CD4-positive, alpha-beta T cell treated with Interleukin-4 for 1 hour (primary cell): ENCODE measurements at regions not wholly inside any gene's neighbourhood (a gene's known extent, or its start where the extent isn't known, plus 50 kb on each side); places are given as distances from the start of the nearest gene placed in this dataset.

ENCODE experiments used
- DNase-seq, 2 donors: peaks; one replicate each; pipeline ENCODE4 v3.0.0-alpha.2; 2020 to 2022

GRCh38 chr2:10239561-10239967 lies 63.1 kb upstream of the HPCAL1 start:
- DNase-seq: no peak

GRCh38 chr2:10240161-10240681 lies 62.5 kb upstream of the HPCAL1 start:
- DNase-seq: no peak

DNA sequence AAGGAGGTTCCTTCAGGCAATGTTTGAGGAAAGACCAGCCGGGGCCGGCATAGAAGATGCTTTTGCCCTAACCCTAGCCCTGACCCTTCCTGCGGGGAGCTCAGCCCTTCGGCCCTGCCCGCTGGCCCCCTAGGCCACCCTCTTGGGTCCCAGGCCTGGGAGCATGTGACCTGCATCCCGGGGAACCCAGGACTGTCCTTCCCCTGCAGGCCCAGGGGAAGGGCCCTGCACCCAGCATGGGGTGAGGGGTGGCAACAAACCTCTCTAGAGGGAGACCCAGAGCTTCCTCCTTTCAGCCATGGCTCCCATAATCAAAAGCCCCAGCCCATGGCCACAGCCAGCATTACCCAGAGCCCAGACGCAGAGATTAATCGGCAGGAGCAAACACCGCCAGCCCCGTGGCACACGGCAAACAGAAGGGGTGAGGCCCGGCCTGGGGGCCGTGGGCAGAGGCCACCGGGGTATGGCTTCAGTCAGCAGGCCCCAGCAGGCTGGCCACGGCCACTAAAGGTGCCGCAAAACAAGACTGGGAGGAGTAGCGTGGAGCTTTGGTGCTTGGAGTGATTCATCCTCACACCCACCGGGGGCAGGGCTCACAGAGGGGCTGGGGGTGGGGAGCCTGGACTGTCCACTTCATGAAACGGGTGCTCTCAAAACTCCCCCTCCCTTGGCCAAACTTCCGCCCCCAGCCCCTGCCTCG lies 61.6 kb upstream of the HPCAL1 start:
- DNase-seq: no peak

DNA sequence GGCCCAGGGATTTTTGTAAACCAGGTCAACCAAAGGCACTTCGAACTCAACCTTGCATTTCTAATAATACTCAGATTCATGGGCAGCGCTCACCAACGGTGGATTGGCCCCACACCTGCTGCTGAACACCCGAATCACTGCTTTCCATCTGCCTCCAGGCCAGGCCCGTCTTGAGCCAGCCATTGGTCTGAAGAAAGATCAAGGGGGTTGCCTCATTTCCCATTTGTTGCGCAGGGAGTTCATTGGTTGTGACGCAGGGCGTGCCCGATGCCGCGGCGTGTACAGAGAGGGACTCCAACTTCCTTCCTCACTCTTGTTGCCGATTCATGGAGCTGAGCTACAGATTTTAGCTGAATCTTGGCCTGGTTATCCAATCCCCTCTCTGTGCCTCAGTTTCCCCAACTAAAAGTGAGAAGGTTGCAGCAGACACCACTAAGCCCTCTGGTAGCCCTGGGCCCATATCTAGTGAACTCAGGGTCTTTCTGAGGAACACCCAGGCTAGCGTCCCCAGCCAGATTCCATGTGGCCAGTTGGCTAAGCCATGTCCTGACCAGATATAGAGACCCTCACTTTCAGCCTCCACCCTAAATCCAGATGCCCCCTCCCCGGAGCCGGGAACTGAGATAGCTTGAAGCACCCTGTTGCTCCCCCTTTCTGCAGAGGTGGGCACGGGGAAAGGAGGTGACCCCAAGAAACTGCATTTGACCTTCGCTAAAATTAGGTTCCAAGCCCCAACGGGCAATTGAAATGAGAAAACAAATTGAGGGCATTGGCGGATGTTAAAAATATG lies 60.9 kb upstream of the HPCAL1 start:
- peak in 1 of 2 donors; percentile 40 for DNase-seq

DNA sequence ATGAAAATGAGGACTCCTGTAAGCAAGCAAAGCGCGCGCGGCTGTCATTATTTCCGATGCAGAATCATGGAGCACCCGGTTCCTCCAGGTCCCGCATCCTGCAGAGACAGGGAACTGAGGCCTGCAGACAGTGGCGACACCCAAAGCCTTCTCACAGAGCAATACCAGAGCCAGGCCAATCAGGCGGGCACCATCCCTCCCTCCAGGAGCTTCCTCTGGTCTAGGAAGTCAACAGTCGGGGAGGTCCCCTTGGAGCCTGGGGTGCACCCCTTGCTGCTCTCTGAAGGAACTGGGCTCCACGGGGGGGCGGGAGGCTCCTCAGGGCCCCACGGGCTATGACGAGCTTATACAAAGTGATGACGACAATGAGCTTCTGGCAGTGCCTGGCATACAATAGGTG lies 60.3 kb upstream of the HPCAL1 start:
- no peak for DNase-seq

DNA sequence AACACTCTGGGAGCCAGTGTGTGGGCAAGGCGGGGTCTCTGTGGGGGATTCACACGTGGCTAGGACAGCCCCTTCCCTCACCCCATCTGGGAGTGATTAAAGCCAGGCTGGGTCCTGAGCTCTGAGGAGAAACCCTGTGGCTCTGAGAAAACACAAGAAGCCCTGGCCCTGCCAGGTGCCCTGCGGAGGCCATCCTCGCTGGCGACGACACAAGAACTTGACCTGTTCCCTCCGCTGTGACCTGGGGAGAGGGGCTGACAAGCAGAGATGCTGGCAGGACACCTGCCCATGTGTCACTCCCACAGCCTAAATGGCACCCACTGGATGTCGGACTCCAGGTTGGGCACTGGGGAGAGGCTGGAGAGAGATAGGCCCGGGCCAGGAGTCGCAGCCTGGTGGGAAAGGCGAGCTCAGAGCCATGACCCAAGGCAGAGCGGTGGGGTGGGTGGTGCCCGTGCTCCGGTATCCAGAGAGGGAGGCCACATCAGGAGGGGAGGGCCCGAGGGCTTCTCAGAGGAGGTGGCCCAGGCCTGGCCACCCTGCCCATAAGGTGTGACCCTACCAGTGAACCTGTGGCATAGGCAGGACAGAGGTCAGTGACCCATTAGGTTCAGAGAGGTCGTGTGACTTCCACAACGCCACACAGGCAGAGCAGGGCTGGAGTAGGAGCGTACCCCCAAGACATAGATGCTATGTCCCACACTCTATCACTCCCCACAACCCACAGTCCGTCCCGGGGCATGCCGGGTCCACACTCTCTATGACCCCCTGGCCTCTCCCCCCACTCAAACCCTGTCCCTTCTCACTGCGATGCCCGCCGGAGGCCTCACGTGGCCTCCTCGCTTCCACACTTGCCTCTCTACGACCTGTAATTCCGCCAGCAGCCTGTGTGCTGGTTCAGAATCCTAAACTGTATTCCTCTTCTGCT lies 59.4 kb upstream of the HPCAL1 start:
- DNase-seq: no peak

GRCh38 chr2:10243926-10244270 lies 58.8 kb upstream of the HPCAL1 start:
- no peak for DNase-seq

DNA sequence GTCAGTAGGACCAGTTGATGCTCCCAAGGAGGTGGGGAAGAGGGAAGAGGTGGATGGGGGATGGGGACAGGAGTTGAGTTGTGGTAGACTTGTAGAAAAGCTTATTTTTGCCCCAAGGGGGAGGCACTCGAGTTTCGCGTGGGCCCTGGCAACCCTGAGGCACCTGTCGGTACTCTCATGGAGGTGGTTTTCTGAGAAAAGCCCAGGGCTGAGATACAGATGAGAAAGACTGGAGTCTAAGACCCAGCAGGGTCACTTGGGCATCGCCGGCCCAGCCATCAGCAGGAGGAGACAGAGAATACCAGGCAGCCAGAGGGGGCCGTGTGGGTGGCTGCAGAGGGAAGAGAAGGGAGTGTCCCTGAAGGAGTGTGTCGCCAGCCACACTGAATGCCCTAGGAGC lies 57.7 kb upstream of the HPCAL1 start:
- no peak for DNase-seq

GRCh38 chr2:10245661-10246060 lies 57.0 kb upstream of the HPCAL1 start:
- DNase-seq: no peak

DNA sequence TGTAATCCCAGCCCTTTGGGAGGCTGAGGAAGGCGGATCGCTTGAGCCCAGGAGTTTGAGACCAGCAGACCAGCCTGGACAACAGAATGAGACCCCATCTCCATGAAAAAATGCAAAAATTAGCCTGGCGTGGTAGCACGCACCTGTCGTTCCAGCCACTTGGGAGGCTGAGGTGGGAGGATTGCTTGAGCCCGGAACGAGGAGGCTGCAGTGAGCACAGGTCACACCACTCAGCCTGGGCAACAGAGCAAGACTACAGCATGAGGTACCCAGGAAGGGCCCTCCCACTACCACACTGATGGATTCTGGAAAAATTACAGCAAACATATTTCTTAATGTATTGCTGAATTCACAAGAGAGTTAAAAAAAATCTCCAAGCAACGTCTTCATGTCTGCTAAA lies 56.3 kb upstream of the HPCAL1 start:
- DNase-seq: no peak

- no peak for DNase-seq
These were observed 55.9 kb upstream of the HPCAL1 start for GRCh38 chr2:10246831-10247230.

DNA sequence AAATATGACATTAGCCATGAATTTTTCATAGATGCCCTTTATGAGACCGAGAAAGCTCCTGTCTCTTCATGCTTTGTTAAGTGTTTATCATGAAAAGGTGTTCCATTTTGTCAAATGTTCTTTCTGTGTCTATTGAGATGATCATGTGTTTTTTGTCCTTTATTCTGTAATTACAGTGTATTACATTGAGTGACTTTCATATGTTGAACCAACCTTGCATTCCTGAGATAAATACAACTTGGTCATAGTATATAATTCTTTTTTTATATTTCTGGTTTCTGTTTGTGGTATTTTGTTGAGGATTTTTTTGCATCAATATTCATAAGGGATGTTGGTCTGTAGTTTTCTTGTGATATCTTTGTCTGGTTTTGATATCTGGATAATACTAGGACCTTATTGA lies 52.9 kb upstream of the HPCAL1 start:
- no peak for DNase-seq

DNA sequence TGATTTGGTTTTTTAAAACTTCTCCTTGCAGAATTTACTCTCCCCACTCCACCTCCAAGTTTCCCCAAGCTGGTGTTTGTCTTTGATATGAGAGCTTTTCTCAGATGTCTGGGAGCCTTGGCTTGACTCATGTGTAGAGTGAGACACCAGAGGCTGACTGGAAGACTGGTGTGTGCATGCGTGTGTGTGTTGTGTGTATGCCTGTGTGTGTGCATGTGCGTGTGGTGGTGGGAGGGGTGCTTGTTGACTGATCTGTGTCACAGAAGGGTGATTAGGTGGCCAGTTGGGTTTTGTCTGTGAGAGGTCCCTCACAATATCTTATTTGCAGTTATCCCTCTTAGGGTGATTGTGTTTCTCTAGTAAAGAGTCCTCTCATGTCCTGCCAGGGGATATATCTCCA lies 50.5 kb upstream of the HPCAL1 start:
- DNase-seq: no peak

GRCh38 chr2:10252661-10253060 lies 50.0 kb upstream of the HPCAL1 start:
- DNase-seq: no peak
